Activated gamma-delta T cell (primary cell): ENCODE measurements at regions not wholly inside any gene's neighbourhood (a gene's known extent, or its start where the extent isn't known, plus 50 kb on each side); places are given as distances from the start of the nearest gene placed in this dataset.

ENCODE experiments used
- DNase-seq: peaks from one replicate; lab custom pipeline; 2025; lab: John Stamatoyannopoulos, UW

DNA sequence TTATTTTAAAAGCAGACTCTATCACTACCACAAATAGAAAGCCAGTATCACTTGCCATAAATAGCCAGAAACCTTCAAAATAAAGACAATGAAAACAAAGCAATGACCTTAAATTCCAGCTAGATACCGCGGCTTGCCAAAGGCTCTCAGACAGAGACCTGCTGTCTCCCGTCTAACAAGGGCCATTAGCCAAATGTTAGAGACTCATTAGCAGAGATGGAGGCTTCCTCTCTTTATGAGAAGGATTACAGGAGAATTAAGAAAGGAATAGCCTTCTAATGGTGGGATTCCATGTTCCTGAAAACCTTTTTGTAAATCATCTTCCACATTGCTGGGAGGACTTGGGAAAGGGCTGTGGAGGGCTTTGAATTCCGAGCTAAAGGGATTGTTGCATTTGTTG is 206.7 kb downstream of the AACS start:
- no peak for DNase-seq

DNA sequence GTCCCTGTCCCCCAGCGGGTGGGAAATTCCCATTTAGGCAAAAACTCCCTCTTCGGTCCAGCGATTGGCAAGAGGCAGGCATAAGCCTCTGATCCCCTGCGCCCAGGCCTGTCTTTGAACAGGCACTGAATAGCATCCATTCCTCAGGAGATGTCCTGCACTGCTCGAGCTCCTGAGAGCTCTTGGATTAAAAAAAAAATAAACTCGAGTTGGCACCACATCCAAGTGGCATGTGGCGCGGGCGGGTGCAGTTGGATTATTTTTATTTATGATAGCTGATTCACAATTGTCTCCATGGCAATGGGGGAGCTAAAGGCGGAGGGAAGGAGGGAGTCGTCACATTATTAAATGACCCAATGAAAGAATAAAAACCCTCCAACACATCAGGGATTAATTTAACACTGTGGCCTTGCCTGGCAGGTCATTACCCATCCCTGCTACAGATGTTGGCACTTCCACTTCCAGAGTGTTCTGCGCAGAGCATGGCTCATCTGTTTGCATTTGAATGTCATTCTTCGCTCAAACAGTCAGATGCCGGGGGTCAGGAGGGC is 207.2 kb downstream of the AACS start:
- DNase-seq, result no peak

DNA sequence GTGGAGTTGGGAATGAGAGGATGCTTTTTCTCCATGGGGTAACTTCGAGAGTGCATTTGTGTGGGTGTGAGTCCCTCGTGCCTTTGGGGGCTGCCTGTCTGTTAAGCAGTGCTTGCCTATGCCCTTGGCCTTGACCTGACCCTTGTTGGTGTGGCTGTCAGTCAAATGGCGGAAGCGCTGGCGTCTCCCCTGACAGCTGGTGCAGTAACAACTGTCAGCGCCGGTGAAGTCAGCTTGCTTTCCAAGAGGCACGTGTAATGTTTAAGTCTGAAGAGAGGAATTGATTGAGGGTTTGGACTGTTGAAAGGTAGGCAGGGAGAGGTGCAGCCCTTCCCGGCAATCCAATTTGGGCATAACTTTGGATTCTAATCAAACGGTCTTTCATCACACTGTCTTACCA is 211.3 kb downstream of the AACS start:
- DNase-seq, result no peak

DNA sequence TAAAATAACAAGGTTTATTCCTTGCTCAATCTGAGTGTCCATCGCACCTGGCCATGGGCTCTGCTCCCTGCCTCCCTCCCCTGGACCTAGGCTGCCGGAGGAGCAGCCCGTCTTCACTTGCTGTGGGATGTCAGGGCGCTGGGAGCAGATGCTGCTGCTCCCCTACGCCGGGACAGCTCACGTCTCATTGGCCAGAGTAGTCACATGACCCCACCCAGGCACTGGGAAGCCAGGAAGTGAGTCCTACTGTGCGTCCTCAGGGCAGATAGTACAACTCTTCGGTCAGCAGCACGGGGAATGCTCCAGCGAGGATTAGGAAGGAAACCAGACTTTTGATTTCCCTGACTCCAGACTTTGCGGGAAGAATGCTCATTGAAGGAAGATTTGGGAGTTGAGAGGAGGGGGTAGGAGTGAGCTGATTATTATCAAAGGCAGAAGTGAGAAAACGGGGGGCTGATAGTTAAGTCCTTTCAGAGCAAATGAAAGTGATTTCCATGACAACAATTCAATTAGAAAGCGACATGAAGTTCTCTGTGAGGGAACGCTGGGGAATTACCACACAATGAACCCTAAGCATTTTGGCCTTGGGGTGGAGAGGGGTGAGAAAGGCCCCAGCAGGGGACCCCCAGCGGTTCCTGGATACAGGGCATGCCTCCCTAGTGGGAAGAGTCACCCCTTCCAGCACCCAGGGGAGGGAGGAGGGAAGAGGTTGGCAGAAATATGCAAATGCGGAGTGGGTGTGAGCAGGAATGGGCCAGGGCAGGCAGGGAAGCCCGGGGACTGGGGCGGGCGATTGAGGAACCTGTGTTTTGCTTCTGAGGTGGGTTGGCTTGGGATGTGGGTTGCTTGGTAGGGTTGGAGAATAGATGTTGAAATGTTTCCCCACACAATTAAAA is 215.5 kb downstream of the AACS start:
- DNase-seq, result no peak

DNA sequence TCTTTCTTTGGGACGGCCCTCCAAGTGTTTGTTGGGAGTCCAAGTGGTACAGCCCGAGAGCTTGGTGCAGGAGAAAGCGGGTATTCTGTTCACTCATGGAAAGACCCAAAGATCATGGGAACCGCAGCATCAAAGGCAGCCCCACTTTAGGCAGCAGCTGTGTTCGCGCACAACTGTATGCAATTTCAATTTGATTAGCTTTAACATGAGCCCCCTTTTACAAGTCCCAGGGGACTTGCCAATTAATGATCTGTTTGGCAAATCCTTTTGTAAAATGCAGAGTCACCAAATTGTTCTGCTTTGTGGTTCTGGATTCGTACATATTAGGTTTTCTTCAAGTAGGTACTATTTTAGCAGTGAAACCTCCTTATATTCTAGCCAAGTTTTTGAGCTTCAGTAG is 217.7 kb downstream of the AACS start:
- no peak for DNase-seq

DNA sequence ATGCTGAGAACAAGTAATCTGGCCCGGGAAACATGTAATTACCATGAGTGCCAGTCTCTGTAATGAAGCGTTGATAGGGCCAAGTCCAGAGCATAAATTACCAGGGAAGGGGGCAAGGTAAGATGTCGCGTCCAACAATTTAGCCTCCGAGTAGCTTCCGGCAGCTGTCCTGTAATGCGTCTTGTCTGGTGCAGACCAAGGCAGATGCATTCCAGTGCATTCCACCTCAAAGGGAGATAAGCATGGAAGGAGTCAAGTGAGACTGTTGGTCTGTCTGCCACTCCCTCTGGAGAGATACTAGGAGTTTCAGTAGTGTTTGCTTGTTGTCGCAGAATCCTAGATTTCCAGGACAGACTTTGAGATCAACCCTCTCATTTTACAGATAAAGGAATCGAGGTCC is 218.3 kb downstream of the AACS start:
- DNase-seq, result no peak

DNA sequence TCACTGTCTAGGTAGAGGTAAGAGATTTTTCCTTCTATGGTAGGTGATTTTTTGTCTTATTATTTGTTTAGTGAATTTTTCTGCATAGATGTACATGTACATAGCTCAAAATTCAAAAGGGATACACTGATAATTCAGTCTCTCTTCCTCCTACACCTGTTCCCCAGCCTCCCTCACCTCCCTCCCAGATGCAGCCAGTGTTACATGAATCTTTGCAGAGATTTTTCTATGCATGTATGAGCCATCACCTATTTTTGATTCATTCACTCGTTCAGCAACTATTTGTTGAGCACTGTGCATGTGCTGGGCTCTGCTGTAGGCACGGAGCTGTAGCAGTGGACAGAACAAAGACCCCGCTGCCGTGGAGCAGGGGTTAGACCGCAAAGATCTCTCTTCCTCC is 218.9 kb downstream of the AACS start:
- DNase-seq, result no peak

DNA sequence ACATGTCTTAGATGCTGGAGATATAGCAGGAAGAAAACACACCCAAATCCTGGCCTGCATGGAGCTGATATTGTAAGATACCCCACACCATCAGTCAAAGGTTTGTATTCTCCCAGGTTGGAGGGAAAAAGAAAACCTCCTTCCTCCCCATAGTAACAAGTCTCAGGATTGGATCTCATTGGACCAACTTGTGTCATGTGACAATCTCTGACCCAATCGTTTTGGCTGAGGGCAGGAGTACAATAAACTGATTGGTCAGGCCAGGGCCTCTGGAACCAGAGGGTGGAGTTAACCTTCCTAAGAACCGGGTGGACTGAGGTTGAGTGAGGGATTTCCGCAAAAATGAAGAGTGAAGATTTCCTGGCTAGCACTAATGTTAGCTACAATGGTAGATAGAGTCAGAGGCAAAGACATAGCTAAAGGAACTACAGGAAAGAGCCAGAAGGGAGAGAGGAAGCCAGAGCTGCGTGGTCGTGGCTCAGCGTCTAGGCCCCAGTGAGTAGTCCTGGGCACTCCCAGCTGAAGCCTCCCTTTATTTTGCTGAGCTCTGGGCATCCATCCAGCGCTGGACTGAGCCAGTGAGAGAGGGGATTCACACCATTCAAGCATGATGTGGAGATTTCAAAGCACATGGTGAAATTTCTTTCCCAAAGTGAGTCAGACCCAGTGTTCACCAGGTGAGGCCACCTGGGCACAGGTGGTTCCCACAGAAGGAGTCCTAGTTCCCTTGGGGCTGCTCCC is 219.9 kb downstream of the AACS start:
- DNase-seq, result no peak

DNA sequence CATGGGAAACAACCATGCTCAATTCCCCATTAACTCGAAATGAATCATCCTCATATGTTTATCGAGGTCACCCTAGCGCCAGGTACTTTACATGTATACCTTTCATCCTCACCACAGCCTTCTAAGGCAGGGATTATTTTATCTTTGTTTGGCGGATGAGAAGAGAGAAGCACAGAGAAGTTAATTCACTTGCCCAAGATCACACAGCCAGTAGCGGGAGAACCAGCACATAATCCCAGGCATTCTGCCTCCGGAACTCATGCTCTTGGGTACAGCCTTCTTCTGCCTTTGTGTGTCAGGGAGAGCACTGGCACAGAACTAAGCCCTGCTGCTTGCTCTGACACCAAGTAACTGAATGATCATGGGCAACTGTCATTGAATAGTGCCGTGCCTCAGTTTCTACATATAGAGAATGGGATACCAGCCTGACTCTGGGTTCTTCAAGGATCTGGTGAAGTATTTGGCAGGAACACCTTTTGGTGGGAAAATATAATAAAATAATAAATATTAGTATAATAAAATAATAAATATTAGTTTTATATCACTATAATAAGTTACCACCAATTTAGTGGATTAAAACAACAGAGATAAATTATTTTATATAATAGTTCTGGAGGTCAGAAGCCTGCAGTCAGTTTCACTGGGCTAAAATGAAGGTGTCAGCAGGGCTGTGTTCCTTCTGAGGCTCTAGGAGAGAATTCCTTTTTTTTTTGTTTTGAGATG is 220.9 kb downstream of the AACS start:
- no peak for DNase-seq

DNA sequence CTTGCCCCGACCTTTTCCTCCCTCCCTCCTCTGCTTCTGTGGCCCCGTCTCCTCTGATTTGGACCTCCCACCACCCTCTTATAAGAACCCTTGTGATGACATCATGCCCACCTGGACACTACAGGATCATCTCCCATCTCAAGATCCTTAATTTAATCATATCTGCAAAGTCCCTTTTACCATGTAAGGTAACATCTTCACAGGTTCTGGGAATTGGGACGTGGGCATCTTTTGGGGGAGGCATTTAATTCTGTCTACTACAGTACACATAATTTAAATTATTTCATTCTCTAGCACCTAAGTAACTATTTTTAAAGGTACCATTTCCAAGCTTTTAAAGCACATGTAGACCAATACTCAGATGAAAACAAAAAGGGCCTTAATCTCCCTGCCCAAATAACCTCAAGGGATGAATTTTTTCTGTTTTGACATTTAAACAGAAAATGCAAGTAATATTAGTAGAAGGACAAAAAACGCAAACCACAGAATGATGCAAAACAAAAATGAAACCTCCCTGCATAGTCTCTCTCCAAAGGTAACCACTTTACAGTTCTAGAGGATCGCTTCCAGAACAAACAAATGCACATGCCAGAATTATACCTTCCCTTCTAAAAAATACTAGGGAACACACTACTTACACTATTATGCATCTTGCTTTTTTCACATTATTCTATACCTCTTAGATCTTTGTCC is 222.1 kb downstream of the AACS start:
- DNase-seq, result no peak

DNA sequence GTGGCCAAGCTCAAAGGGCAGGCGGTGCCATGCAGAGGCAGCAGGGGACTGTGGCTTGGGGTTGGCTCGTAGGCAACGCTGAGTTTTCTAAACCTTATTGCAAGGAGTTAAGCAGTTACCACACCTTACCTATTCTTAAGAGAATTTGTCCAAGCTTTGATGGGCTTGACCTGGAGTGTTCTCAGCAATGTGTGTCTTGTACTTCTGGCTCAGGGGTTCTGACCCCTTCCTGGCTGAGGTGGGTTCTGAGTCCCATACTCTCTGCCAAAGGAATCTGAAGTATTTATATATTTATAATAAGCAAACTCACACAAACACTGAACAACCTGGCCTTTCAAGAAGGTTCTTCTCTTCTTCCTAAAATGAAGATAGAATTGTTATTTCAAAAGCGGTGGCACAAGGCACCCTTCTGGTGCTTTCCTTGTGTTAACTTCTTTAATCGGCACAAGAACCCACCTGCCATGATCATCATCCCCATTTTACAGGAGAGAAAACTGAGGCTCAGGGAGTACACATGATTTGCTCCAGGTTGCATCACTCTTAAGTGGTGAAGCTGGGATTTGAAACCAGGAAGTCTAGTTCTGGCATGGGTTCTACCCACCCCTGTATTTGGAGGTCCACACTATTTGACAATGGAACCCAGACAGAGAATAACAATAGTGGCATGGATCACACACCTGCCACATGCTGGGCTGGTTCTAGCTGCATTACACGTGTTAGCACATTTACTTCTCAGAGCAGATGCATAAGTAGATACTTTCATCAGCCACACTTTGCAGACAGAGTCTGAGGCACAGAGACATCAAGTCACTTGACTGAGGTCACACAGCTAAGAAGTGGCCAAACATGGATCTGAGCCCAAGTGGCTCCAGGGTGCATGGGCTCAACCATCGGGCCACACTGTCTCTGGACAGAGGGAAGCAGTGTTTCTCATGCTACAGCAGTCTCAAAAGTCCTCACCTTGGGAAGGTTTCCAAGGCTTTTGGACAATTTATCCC is 224.0 kb downstream of the AACS start:
- DNase-seq, result no peak

DNA sequence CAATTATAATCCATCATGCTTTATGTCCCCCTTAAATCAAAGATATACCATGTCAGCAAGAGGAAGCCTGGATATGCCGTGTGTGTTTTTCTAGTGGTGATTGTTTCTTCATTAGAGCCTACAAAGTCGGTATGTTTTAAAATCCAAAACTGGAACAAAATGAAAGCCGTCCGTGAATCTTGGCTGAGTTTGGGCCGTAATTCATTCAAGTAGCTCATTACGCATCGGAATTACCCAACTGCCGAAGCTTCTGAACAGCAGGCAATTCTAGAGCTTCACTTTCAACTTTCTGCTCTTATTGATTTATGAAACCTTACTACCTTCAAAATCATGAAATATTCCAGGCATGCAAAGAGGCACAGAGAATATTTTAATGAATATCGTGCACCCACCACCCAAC is 224.7 kb downstream of the AACS start:
- DNase-seq, result no peak

DNA sequence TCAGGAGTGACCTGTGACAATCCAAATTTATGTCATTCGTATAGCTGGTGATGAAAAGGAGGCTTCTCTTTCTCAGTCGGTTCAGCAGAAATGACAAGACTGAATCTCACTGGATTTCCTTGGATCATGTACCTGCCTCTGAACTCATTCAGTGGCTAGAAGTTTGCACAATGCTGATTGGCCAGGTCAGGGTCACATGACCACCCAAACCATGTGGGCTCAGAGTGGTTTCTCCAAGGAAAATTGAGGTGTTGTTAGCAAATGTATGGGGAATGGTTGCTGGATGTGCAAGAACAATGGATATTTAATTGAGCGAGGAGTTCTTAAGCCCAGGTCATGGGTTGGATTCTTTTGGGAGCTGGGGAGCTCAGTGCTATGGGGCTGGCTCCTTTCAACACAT is 227.5 kb downstream of the AACS start:
- DNase-seq, result no peak

DNA sequence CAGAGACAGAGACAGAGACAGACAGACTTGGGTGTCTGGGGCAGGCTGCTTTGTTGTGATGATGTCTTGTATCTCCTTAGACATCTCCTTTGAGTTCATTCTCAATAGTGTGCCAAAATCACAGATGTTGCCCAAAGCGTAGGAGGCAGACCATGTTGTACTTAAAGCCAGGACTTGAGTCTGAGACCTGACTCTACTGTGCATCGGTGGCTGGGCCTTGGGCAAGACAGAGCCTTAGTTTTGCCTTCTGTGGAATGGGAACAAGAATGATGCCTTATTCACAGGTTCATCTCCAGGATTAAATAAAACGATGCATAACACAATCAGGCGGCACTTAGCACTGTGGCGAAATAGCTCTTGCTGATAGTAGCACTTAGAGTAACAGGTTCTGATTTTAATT is 230.3 kb downstream of the AACS start:
- no peak for DNase-seq

DNA sequence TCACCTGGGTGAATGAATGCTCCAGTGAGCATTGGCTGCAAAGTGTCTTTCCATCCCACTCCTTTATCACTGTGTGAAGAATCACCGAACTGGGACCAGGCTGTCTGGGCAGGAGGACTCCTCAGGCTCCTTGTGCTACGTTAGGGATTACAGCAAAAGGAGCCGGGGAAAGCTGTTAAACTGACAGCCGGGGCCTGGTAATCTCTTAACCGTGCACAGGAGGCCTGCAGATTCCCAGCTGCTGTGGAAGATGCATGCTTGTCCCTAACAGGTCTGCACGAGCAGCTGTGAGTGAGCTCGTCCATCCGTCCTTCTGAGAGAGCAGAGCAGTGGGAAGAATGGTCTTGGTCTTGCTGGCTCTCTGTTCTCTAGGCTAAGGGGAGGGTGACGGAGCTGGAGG is 231.5 kb downstream of the AACS start:
- DNase-seq, result no peak

DNA sequence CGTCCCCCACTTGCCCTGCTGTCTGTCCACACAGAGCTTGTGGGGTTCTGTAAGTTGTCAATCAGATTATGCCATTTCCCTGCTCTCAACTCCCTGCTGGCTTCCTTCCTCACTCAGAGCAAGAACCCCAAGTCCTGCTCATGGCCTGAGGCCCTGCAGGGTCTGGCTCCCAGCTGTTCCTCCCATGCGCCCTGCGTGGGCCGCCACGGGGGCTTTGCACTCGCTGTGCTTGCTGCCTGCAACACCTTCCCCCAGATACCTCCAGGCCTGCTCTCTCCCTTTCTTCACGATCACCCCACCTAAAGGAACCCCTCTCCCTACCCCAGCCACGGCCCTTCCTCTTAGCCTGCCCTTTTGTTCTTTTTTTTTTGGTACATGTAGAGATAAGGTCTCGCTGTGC is 234.6 kb downstream of the AACS start:
- no peak for DNase-seq

DNA sequence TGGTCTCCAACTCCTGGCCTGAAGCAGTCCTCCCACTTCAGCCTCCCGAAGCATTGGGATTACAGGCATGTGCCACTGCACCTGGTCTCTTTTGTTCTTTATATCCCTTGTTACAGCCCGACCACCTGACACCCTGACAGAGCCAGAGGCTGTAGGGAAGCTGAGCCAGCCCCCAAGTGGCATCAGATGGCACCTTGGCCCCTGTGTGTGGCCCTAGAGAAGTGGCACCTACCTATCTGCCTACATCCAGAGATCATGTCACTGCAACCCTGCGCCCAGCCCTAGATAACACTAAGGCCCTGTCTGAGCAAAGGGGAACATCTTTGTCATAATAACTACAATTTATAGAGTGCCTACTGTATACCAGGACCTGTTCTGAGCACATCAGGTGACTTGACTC is 235.0 kb downstream of the AACS start:
- no peak for DNase-seq

DNA sequence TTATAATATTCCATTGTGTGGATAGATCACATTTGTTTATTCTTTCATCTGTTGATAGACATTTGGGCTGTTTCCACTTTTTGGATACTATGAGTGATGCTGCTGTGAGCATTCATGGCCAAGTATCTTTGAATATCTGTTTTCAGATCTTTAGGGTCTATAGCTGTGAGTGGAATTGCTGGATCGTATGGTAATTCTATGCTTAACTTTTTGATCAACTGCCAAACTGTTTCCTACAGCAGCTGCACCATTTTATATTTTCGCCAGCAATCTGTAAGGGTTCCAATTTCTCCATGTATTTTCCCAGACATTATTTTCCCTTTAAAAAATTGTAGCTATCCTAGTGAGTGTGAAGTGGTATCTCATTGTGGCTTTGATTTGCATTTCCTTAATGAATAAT is 238.1 kb downstream of the AACS start:
- no peak for DNase-seq

DNA sequence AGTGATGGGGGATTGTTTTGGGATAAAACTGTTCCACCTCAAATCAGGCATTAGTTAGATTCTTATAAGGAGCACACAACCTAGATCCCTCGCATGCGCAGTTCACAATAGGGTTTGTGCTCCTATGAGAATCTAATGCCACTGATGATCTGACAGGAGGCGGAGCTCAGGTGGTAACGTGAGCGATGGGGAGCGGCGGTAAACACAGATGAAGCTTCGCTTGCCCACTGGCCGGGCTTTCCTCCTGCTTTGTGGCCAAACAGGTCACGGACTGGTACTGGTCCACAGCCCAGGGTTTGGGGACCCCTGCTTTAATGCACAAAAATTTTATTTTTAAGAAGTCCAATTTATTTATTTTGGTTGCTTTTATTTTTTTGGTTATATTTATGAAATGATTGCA is 238.8 kb downstream of the AACS start:
- DNase-seq, result no peak

DNA sequence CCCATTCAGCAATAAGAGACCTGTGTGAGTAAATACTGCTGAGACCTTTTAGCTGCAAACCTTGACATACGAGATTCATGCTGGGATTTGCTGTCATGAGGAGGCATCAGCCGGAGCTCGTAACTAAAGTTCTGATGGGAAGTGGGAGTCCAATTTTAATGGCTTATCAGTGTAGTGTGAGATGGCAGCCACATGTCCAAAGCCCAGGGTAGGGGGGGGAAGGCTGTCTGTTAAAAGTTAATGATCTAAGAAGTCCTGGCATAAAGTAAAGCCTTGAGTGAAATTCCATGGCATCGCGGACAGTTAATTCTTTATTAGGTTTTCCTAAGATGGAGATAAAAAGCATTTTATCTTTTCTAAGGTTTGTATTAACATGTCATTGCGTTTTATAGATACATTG is 240.0 kb downstream of the AACS start:
- DNase-seq, result no peak

DNA sequence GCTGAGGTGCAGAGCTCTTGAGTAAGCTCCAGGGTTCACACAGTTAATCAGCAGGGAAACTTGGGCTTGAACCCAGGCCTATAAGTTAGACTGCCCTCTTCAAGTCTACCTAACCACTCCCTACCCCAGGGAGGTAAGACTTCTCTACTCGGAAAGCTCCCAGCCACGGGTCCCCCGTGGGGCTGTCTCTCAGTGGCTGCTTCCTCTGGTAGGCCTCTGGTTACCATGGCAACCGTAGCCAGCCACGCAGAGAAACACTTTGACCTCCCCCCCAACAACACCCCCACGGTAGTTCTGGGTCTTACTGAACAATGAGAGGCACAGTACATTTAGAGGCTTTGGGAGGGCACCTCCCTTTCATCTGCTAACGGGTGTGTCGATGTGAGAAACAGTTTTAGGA is 245.2 kb downstream of the AACS start:
- DNase-seq, result no peak
